HG03571 (cell line): ENCODE measurements at regions not wholly inside any gene's neighbourhood (a gene's known extent, or its start where the extent isn't known, plus 50 kb on each side); places are given as distances from the start of the nearest gene placed in this dataset.
"Not testable (repeated sequence)": the region's sequence is repeated elsewhere in the genome, so short reads cannot be mapped to it uniquely, and the experiment has no call there.

Experiments used
- ATAC-seq: cut with Tn5 transposase; IDR thresholded peaks from one replicate; pipeline ENCODE4 v1.9.1; 2021; ENCODE audit not compliant: unreplicated experiment

DNA sequence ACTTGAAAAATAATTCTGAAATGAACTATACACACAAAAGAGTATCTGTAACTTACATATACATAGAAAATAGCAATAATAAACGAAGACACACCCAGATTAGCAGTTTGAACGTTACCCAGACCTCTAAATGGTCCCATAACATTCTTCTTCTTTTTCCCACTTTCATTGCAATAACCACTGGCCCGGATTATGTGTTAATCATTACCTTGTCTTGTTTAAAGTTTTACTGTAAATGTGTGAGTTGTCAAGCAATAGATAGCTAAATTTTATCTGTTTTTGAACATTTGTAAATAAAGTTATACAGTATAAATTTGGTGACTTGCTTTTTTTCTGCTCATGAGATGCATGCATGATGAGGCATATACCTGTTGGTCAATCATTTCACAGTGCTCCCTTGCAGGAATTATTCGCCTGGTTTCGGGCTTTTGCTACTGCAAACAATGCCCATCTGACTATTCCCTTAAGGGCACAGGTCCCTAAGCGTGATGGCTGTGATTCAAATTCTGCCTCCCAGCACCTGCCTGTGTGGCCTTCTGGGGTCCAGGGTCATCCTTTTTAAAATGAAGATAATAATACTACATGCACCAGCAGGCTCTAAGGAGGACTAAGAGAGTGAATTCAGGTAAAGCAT lies 66.1 kb downstream of the GADD45G start:
- no peak for ATAC-seq

DNA sequence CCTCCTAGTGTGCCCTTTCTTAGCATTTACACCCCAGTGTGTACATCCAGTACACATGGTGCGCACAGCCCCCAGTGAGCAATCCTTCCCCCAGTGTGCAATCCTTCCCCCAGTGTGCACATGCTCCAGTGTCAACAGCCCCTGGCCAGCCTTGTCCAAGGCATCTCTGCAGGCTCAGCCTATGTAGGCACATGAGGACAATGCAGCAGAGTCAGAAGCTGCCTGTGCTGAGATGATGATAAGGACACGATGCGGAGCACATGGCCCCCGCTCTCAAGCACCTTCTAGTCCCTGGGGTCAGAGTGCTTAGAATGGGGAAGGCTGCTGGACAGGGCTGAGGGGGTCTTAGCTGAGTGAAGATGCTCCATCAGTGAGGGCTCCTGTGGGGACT lies 69.8 kb downstream of the GADD45G start:
- ATAC-seq = no peak

DNA sequence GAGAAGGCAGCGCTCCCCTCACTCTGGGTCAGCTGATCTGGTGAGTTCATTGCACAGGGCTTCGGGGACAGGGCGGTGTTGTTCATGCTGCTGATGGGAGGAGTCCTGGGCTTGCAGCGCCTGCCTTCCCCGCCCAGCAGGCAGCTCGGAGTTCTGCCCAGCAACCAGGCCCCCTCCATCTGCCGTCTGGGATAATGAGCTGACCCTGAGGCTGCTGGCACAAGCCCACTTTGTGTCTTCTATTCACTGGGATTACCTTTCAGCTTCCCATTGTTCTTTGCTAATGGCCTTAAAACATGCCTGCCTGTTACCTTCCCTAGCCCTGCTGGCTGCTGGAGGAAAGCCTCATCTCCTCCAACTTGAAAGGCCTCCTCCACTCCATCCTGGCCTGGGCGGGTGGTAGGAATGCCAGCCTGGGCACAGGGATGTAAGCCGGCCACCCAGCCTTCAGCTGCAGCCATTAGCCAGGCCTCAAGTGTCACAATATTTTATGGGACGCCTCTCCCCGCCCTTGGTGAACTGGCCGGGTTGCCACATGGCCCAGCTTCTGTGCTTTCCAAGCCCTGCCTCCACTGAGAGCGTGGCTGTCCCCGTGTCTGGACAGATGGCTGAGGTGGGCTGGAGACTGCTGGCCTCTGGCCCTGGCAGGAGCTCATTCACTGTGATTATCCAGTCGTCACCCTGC lies 70.4 kb downstream of the GADD45G start:
- ATAC-seq = no peak

DNA sequence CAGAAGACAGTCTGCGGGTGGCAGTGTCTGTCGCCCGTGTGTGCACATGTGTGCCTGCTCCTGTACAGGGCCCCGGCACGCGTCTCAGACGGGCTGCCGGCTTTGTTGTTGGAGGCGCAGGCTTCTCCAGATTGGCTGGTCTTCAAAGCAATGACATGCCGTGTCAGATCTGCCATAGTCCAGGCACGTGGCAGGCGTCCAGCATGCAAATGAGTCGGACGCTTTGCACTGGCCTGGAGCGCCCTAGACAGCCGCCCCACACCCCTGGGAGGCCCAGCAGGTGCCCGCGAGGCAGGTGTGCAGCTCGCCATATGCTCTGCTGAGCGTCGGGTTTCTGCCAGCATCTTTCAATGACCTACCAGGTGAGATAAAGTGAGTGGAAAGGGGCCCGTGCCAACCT lies 71.5 kb downstream of the GADD45G start:
- no peak for ATAC-seq

DNA sequence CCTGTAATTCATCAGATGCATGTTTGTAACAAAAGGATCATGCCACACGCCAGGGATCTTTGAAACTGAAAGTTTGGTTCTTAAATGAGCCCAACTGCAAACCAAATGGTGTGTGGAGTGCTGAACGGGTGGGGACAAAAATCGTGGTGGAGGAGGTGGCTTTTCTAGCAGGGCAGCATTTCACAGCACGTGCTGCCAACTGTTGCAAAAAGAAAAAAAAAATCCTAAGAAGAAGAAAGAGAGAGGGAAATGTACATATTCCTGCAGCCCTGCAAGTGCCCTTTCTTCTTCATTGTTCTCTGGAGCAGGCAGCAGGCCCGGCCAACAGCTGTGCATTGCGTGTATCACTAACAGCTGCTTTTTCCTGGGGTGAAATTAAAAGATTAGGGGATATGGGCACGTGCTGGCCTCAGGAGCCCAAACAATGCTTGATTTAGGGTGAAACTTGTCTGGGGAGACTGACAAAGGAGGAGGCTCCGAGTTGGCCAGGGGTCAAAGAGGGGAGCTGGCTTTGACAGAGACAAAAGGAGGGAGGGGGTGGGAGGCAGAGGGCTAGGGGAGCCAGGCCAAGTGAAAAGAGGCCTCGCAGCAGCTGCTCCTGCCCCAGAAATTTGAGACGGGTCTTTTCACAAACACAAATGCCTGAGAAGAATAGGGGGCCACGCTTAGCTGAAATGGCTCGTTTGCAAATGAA lies 73.0 kb downstream of the GADD45G start:
- no peak for ATAC-seq

DNA sequence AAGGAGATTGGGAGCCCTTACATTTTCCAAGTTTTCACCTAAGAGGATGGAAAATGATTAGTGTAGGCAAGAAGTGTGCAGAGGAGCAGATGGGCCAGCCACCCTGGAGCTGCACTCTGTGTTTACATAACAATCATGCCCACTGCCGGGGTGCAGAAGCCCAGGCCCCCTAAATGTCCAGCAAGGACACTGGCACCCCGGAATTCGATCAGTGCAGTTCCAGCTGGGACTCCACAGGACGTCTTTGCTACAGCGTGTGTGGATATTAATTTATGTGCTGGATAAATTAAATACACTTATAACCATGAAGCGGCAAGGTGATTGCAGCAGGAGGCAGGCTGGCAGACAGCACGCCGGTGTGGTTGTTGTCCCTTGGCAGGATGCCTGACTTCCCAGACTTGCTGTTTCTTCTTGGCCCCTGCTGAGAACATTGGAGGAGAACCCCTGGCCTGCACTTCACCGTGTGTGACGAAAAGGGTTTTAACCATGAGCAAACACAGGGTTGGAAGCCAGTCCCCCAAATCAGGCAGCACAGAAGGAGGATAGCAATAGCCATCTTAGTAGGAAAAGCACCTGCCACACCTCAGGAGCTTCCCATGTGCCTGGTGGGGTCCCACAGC lies 73.7 kb downstream of the GADD45G start:
- ATAC-seq = no peak

DNA sequence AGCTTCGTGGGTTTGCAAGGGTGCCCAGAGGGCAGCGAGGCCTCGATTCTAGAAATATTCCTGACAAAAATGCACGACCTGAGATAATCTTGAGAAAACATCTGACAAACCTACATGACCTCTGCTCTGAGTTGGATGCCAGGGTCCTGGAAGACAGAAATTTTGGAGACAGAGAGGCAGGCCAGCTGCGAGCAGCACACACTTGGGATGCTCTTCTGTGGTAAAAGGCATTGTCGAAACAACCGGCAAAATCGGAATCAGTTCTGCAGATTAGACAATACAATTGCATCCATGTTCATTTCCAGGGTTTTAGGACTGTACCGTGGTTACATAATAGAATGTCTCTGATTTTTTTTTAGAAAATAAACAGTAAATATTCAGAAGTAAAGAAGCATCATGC lies 74.2 kb downstream of the GADD45G start:
- no peak for ATAC-seq

DNA sequence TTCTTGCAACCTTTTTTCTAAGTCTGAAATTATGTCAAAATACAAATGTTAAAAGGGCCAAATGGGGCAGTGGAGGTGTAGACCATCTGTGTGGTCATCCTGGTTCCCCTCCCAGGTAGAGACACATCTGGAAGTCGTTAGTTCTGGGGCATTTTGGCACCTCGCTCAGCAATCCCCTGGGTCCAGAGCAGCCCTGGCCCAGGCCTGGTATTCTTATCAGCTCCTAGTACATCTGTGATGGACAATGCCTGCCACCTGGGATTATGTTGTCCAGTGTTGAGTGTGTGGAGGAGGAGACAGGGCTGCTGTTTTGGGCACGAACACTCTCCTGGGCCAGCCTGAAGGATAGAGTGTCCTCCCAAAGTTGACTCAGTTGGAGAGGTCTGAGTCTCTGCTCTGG lies 74.8 kb downstream of the GADD45G start:
- no peak for ATAC-seq

DNA sequence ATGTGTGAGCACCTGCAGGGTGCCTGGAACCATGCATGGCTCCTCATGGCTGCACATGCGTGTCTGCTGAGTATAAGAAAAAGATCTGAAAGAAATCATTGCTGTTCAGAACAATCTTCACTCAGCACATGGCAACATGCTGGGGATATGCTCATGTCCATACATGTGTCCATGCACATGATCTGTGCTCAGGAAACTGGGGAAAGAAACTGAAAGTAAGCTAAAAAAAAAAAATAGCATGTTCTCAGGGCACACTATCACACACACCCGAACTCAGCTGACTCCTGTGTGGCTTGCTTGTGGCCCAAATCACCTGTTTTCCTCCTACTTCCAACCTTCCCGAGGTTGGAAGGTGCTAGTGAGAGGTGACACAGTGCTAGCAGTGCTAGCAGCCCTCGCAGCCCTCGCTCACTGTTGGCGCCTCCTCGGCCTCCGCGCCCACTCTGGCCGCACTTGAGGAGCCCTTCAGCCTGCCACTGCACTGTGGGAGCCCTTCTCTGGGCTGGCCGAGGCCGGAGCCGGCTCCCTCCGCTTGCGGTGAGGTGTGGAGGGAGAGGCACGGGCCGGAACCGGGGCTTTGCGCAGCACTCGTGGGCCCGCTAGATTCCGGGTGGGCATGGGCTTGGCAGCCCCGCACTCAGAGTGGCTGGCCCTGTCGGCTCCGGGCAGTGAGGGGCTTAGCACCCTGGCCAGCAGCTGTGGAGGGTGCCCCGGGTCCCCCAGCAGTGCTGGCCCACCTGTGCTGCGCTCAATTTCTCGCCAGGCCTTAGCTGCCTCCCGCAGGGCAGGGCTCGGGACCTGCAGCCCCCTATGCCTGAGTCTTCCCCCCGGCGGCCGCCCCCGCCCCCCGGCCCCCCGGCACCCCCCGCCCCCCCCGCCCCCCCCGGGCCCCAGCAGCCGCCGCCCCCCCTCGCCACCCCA lies 76.0 kb downstream of the GADD45G start:
- ATAC-seq = no peak

DNA sequence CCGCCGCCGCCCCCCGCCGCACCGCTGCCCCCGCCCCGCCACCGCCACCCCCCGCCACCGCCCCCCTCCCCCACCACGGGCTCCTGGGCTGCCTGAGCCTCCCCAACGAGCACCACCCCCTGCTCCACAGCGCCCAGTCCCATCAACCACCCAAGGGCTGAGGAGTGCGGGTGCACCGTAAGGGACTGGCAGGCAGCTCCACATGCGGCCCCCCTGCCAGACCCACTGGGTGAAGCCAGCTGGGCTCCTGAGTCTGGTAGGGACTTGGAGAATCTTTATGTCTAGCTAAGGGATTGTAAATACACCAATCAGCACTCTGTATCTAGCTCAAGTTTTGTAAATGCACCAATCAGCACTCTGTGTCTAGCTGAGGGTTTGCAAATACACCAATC lies 76.7 kb downstream of the GADD45G start:
- not testable (repeated sequence) for ATAC-seq

DNA sequence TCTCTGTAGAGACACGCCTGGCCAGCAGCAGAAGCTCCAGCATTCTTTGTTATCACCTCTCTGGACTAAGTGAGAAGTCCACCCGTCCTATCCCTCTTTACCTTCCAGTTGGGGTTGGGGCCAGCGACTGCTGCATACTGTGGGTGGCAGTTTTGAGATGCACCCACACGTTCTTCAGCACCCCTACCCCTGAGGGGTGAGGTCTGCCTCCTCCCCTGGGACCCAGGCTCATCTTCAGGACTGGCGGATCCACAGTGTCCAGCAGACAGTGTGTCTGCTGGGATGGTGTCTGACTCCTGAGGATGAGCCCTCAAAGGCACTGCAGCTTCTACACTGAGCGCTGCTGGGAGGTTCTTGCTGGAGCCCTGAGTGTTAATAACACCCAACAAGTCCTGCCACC lies 78.8 kb downstream of the GADD45G start:
- ATAC-seq = no peak

DNA sequence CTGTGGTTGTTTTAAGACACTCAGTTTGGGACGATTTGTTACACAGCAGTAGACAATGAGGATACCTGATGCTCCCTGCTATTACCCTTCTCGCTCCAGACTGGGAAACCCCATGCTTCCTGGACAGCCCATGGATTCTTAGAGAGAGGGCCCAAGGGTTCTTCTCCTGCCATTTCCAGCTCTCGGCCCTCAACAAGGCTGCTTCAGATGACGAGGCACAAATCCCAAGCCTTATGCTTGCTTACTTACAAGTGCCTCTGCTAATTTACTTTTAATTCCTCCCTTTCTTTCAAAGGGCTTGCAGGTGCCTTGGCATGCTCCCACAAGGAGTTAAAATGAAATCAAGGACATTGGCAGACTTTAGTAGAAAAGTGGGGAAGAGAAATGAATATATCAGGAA lies 79.4 kb downstream of the GADD45G start:
- ATAC-seq = no peak

DNA sequence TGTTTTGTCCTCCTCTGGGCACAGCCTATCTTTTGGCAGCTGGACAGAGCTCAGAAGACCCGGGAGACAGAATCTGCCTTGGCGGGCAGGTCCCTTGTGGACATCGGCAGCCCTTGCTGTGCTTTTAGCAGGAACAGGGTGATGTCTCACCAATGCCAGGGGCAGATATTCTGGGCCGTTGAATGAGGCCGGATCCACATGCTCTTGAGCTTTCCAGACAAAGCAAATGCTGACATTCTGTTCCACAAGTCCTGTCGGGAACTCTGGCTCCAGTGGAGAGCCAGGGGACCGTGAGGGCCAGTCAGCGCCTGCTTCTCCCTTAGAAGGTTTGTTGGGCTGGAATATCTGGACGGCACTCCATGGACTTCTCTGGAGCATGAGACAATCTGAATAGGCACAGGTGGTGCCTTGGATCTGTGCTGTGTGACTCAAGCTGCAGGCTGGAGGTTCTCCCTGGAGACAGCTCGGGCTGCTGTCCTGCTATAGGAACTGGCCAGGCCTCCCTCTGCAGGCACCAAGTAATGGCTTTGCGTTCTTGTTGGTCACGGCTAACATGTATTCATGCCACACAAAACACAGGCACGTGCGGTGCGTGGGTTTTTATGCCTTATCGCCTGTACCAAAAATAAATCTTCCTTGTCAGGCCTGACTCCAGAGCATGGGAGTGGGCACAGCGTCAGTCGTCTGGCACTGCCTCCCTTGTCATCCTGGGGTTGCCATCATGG lies 80.3 kb downstream of the GADD45G start:
- ATAC-seq = no peak

DNA sequence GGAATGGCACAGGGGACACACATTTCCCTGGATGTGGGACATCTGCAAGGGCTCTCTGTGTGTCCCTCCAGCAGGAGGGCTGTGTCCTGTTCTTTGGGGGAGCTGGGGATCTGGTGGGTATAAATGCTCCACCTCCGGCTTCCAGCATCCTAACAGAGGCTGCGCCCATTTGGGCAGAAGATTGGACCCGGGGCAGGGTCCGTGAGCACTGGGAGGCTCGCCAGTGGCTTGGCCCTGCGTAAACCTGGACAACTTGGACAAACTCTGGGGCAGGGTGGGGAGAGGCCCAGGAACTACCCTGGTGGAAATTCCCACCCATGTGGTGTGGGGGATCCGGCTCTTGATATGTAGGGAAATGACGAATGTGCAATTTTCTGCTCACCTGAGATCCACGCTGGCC lies 80.9 kb downstream of the GADD45G start:
- ATAC-seq = no peak

DNA sequence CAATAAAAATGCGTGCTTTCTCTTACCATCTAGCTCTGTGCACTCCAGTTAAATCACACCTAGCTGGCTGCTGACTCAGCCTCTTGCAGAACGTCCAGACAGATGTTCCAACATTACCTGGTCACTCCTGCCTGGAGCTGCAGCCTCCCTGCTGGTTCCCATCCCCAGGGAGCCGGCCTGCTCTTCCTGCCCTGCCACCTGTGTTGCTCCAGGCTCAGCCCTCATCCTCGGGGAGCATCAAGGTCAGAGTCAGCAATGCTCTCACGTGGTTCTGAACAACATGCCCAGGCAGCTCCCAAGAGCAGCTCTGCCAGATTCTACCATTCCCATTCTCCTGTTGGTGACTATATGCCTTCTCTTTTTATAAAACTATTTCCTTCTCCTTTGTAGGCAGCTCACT lies 81.3 kb downstream of the GADD45G start:
- no peak for ATAC-seq

DNA sequence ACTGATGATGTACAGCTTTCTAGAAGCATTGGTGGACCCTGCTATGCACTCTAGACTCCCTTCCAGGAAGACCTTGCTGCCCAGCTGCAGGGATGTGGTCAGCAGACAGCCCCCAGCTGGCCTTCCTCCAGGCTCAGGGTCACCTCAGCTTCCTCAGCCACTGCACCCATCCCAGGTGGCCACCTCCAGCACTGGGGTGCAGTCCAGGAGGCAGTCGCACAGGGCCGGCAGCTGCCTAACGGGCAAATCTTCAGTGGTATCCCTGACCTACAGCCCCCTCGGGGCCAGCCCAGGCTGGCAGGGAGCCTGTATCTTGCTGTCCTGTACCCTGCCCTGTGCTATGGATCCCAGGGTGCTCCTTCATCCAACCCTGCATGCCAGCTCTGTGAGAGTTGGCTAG lies 81.8 kb downstream of the GADD45G start:
- no peak for ATAC-seq

DNA sequence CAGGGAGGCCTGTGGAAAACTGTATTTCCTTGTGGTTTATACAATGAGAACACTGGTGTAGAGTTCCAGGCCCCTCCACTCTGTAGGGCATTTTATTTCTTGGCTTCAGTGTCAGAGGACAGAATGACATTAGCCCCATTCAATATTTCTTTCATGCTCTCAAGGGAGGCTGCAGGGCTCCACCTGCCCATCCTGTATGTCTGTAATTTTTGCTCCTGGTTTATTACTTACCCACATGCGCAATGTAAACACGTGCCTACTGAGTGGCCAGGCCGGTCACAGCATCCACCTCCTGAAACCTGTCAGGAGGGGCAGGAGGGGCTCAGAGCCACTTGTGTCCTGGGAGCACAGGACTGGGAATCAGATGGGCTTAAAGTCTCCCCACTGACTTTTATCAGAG lies 82.4 kb downstream of the GADD45G start:
- ATAC-seq = no peak

DNA sequence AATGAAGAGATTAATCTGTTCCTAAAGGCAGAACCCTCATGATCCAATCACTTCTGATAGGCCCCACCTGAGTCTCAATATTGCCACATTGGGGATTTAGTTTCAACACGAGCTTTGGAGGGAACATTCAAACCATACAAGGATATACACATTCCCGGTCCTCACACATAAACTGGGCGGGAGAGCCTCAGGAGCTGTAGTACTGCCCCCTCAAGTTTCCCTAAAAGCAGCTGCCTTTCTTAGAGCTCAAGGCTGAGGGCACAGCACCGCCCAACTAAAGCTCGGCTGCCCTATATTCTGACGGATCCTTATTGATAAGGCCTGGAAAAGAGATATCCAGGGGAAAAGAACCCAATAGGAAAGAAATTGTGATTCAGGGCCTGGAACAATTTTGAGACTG lies 83.0 kb downstream of the GADD45G start:
- ATAC-seq = no peak

DNA sequence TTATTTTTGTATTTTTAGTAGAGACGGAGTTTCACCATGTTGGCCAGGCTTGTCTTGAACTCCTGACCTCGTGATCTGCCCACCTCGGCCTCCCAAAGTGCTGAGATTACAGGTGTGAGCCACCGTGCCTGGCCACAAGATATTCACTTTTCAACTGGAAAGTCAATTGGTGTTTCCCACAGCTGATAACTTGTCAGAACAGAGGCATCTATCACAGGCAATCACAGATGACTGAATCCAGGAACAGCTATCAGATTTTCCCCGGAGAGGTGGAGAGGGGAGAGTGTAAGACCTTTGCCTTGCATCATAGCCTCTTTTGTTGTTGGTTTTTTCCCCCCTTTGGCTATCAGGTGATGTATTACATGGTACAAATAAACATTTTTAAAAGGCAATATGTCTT lies 84.5 kb downstream of the GADD45G start:
- ATAC-seq = not testable (repeated sequence)

DNA sequence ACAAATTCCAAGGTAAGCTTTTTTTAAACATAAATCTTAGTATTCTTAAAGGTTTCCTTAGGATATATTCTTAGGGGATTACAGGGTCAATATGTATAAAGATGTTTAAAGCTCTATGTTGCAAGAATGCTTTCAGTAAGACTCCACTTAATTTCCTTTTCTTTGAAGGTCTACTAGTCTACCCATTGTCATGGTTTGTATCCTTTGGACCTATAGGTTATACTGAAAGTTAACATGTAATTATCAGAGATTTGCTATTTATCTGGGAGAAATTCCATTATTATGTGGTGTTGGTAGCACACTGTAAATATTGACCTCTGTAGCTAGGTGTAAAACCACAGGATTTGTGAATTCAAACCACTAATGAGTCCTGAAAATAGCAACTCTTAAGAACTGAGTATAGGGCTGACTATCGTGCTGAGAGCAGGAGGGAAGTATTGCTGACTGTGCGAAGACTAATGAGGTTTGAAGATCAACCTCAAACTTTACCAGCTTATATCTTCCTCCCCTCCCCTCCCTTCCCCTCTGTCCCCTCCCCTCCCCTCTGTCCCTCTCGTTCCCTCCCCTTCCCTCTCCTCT lies 85.6 kb downstream of the GADD45G start:
- peak; percentile 79 for ATAC-seq
